Prostate gland (tissue), 2 donors: ENCODE measurements at regions not wholly inside any gene's neighbourhood (a gene's known extent, or its start where the extent isn't known, plus 50 kb on each side); places are given as distances from the start of the nearest gene placed in this dataset.

Experiments used
- POLR2AphosphoS5 ChIP-seq: sonication (generic); formaldehyde crosslinking; IDR thresholded peaks from one replicate; pipeline ENCODE4 v1.6.1; 2017; ENCODE audit warnings: antibody characterized with exemption
- TF ChIP-seq, protein P1 (sequence below), 4 experiments: fragments of 200-600 bp in 2 of 4; fragments of 450-650 bp in 2 of 4; sonication (generic) in 2 of 4; IDR thresholded peaks; 1 replicate in 3 of 4; 2 replicates in 1 of 4; pipeline ENCODE4 v1.5.1; 2016 to 2019; ENCODE audit warnings: antibody characterized with exemption in 4 of 4, mild to moderate bottlenecking in 2 of 4, moderate library complexity in 2 of 4

GRCh38 chr11:69882270-69882608 lies 63.0 kb upstream of the FGF3 start:
- TF ChIP-seq, protein P1, sequence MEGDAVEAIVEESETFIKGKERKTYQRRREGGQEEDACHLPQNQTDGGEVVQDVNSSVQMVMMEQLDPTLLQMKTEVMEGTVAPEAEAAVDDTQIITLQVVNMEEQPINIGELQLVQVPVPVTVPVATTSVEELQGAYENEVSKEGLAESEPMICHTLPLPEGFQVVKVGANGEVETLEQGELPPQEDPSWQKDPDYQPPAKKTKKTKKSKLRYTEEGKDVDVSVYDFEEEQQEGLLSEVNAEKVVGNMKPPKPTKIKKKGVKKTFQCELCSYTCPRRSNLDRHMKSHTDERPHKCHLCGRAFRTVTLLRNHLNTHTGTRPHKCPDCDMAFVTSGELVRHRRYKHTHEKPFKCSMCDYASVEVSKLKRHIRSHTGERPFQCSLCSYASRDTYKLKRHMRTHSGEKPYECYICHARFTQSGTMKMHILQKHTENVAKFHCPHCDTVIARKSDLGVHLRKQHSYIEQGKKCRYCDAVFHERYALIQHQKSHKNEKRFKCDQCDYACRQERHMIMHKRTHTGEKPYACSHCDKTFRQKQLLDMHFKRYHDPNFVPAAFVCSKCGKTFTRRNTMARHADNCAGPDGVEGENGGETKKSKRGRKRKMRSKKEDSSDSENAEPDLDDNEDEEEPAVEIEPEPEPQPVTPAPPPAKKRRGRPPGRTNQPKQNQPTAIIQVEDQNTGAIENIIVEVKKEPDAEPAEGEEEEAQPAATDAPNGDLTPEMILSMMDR (IDR thresholded peaks at IDR 0.05) = no peak
- TF ChIP-seq POLR2AphosphoS5 = no peak
